H1 (cell line): ENCODE measurements at regions not wholly inside any gene's neighbourhood (a gene's known extent, or its start where the extent isn't known, plus 50 kb on each side); places are given as distances from the start of the nearest gene placed in this dataset.

Experiments used
- CTCF ChIA-PET: fragments of 300-600 bp; sonication (Branson Sonifier 250); formaldehyde crosslinking; loops from one replicate; lab custom pipeline; 2021; ENCODE audit not compliant: partially characterized antibody; lab: Charles Lee
- POLR2A ChIA-PET: fragments of 300-600 bp; sonication (Branson Sonifier 250); formaldehyde crosslinking; loops from one replicate; lab custom pipeline; 2021; ENCODE audit warnings: inconsistent platforms; ENCODE audit not compliant: partially characterized antibody; lab: Charles Lee
- DNase-seq, 2 experiments: peaks; one replicate each; pipeline versions ENCODE4 v3.0.0 to v3.0.0-alpha.2; 2010 to 2022; ENCODE audit warnings: low spot score in 2 of 2, low read depth in 1 of 2, mixed read lengths in 1 of 2
- FAIRE-seq: peaks from 2 replicates; lab custom pipeline; 2011; peaks lifted over from hg19 to GRCh38; lab: Jason Lieb, UNC
- H2AFZ ChIP-seq: 2 replicates; pipeline ENCODE4 v1.8.1; 2012; ENCODE audit warnings: low read length, inconsistent platforms
- H2AK5ac ChIP-seq: 2 replicates; pipeline ENCODE4 v1.6.1; 2013; ENCODE audit warnings: low read depth, low read length
- H2BK120ac ChIP-seq: replicated peaks from 2 replicates; pipeline ENCODE3; 2013; ENCODE audit warnings: low read depth, low read length, inconsistent platforms
- H2BK12ac ChIP-seq: 2 replicates; pipeline ENCODE4 v1.6.1; 2013; ENCODE audit warnings: low read depth, low read length
- H2BK15ac ChIP-seq: 2 replicates; pipeline ENCODE4 v1.6.1; 2013; ENCODE audit warnings: low read length
- H2BK20ac ChIP-seq: 2 replicates; pipeline ENCODE4 v1.6.1; 2013; ENCODE audit warnings: low read length
- H2BK5ac ChIP-seq: 2 replicates; pipeline ENCODE4 v1.6.1; 2013; ENCODE audit warnings: low read depth, low read length
- H3K14ac ChIP-seq: 2 replicates; pipeline ENCODE4 v1.6.1; 2013; ENCODE audit warnings: inconsistent platforms; ENCODE audit not compliant: insufficient read length
- H3K18ac ChIP-seq: 2 replicates; pipeline ENCODE4 v1.6.1; 2013; ENCODE audit warnings: low read length; ENCODE audit errors: extremely low read depth
- H3K23ac ChIP-seq: 2 replicates; pipeline ENCODE4 v1.6.1; 2013; ENCODE audit warnings: inconsistent platforms; ENCODE audit not compliant: insufficient read length
- H3K23me2 ChIP-seq: 2 replicates; pipeline ENCODE4 v1.6.1; 2013; ENCODE audit warnings: low read depth, low read length
- H3K27ac ChIP-seq: 2 replicates; pipeline ENCODE4 v1.6.1; 2011; ENCODE audit warnings: low read depth, low read length, inconsistent platforms
- H3K27me3 ChIP-seq, 4 experiments: replicated peaks in 1 of 4; 1 replicate in 1 of 4; 2 replicates in 3 of 4; pipeline versions ENCODE4 v1.6.1 to v1.8.1; 2011 to 2013; ENCODE audit warnings: low read length in 3 of 4, mild to moderate bottlenecking in 3 of 4, inconsistent platforms in 2 of 4, mixed read lengths in 2 of 4, moderate library complexity in 1 of 4; ENCODE audit not compliant: control insufficient read depth in 3 of 4, insufficient read depth in 3 of 4; ENCODE audit errors: extremely low read depth in 1 of 4
- H3K36me3 ChIP-seq, 4 experiments: 2 replicates each; pipeline versions ENCODE4 v1.6.1 to v1.8.1; 2011 to 2013; ENCODE audit warnings: mild to moderate bottlenecking in 4 of 4, low read length in 3 of 4, moderate library complexity in 2 of 4, control low read depth in 1 of 4, inconsistent platforms in 1 of 4; ENCODE audit not compliant: insufficient read depth in 4 of 4, control insufficient read depth in 2 of 4
- H3K4ac ChIP-seq: replicated peaks from 2 replicates; pipeline ENCODE3; 2013; ENCODE audit warnings: low read length, low read depth, mixed read lengths, inconsistent platforms; ENCODE audit not compliant: insufficient read length
- H3K4me1 ChIP-seq, 4 experiments: replicated peaks in 1 of 4; 1 replicate in 1 of 4; 2 replicates in 3 of 4; pipeline versions ENCODE4 v1.6.1 to v1.8.1; 2011 to 2013; ENCODE audit warnings: low read length in 3 of 4, inconsistent platforms in 2 of 4, mixed read lengths in 1 of 4; ENCODE audit not compliant: insufficient read depth in 4 of 4, control insufficient read depth in 3 of 4
- H3K4me2 ChIP-seq, 2 experiments: 2 replicates each; pipeline versions ENCODE4 v1.6.1 to v1.8.1; 2011 to 2013; ENCODE audit warnings: low read depth in 2 of 2, low read length in 2 of 2, control low read depth in 1 of 2, inconsistent platforms in 1 of 2, mild to moderate bottlenecking in 1 of 2; ENCODE audit not compliant: insufficient read depth in 1 of 2
- H3K4me3 ChIP-seq, 4 experiments: fragments of 200-600, 300-600 bp in 1 of 4; sonication (generic), shearing (Covaris generic), sonication (Bioruptor Twin) in 1 of 4; 2 replicates each; pipeline versions ENCODE4 v1.5.1 to v1.8.1; 2011 to 2016; ENCODE audit warnings: low read length in 4 of 4, low read depth in 3 of 4, control low read depth in 2 of 4, inconsistent platforms in 2 of 4, mild to moderate bottlenecking in 2 of 4, mixed read lengths in 1 of 4, moderate library complexity in 1 of 4; ENCODE audit not compliant: insufficient read depth in 2 of 4; ENCODE audit errors: extremely low read depth in 1 of 4
- H3K56ac ChIP-seq: replicated peaks from 2 replicates; pipeline ENCODE3; 2013; ENCODE audit warnings: low read depth, mild to moderate bottlenecking, mixed read lengths, low read length, inconsistent platforms; ENCODE audit not compliant: insufficient read length
- H3K79me1 ChIP-seq: 2 replicates; pipeline ENCODE4 v1.6.1; 2013; ENCODE audit warnings: low read depth, low read length, control low read depth
- H3K79me2 ChIP-seq, 2 experiments: 2 replicates each; pipeline versions ENCODE4 v1.6.1 to v1.8.1; 2012 to 2013; ENCODE audit warnings: low read length in 2 of 2, mild to moderate bottlenecking in 2 of 2, inconsistent platforms in 1 of 2; ENCODE audit not compliant: insufficient read depth in 2 of 2, control insufficient read depth in 1 of 2
- H3K9ac ChIP-seq, 4 experiments: replicated peaks in 1 of 4; 1 replicate in 1 of 4; 2 replicates in 3 of 4; pipeline versions ENCODE4 v1.6.1 to v1.8.1; 2011 to 2013; ENCODE audit warnings: low read depth in 3 of 4, low read length in 3 of 4, control low read depth in 2 of 4, mild to moderate bottlenecking in 2 of 4, moderate library complexity in 2 of 4, inconsistent platforms in 1 of 4; ENCODE audit errors: extremely low read depth in 1 of 4
- H3K9me3 ChIP-seq, 2 experiments: 2 replicates each; pipeline versions ENCODE4 v1.6.1 to v1.8.1; 2012 to 2013; ENCODE audit warnings: mild to moderate bottlenecking in 2 of 2, moderate library complexity in 2 of 2, control low read depth in 1 of 2, inconsistent platforms in 1 of 2, low read depth in 1 of 2, low read length in 1 of 2, mixed read lengths in 1 of 2; ENCODE audit not compliant: insufficient read depth in 2 of 2
- H4K20me1 ChIP-seq, 2 experiments: replicated peaks in 1 of 2; 2 replicates each; pipeline versions ENCODE3 to v1.8.1; 2011 to 2013; ENCODE audit warnings: inconsistent platforms in 2 of 2, low read length in 2 of 2, mild to moderate bottlenecking in 1 of 2; ENCODE audit not compliant: insufficient read depth in 2 of 2, control insufficient read depth in 1 of 2
- H4K5ac ChIP-seq: 2 replicates; pipeline ENCODE4 v1.6.1; 2013; ENCODE audit warnings: low read length, low read depth, mixed read lengths, inconsistent platforms; ENCODE audit not compliant: insufficient read length
- H4K8ac ChIP-seq: 2 replicates; pipeline ENCODE4 v1.8.0; 2013; ENCODE audit warnings: mild to moderate bottlenecking, moderate library complexity, low read length, inconsistent platforms; ENCODE audit not compliant: insufficient read depth; ENCODE audit errors: extremely low read depth
- H4K91ac ChIP-seq: replicated peaks from 2 replicates; pipeline ENCODE3; 2013; ENCODE audit warnings: low read length, mixed read lengths, inconsistent platforms; ENCODE audit not compliant: insufficient read length
- CBX5 ChIP-seq: fragments of 300-800, 300-1000 bp; sonication (generic); IDR thresholded peaks from 2 replicates; pipeline ENCODE4 v1.7.1; 2016; ENCODE audit warnings: antibody characterized with exemption, low read length, low read depth
- HDAC6 ChIP-seq: IDR thresholded peaks from one replicate; pipeline ENCODE4 v1.7.1; 2012; ENCODE audit warnings: low read depth, mild to moderate bottlenecking, inconsistent platforms, low read length, moderate library complexity
- JUND ChIP-seq: IDR thresholded peaks from 2 replicates; pipeline ENCODE4 v1.6.1; 2011; ENCODE audit warnings: mild to moderate bottlenecking, improper control_type of control experiment, low read length
- KDM5A ChIP-seq: fragments of 200-600 bp; IDR thresholded peaks from 2 replicates; pipeline ENCODE4 v1.7.1; 2012; ENCODE audit warnings: mild to moderate bottlenecking, low read length, inconsistent platforms, mixed read lengths
- YY1 ChIP-seq: IDR thresholded peaks from 2 replicates; pipeline ENCODE4 v1.6.1; 2011; ENCODE audit warnings: low read depth, mild to moderate bottlenecking, low read length
- WGBS, 2 experiments: shearing (Covaris generic) in 1 of 2; methylation state at CpG; one replicate each; pipeline versions ENCODE4 v1.1.6 to v1.1.7; 2013 to 2015; ENCODE audit warnings: low lambda C conversion rate in 2 of 2, mixed read lengths in 2 of 2, inconsistent platforms in 1 of 2, low coverage in 1 of 2, missing lambda C conversion rate in 1 of 2; ENCODE audit not compliant: insufficient replicate concordance in 2 of 2, insufficient coverage in 1 of 2, insufficient read length in 1 of 2; ENCODE audit errors: extremely low coverage in 1 of 2, missing lambda C conversion rate in 1 of 2; 5-methylcytosine and 5-hydroxymethylcytosine counted together
- TF ChIP-seq, protein P1 (sequence below), 3 experiments: IDR thresholded peaks; 1 replicate in 2 of 3; 2 replicates in 1 of 3; pipeline versions ENCODE4 v1.5.1 to v1.6.1; 2011; ENCODE audit warnings: low read length in 3 of 3, mild to moderate bottlenecking in 3 of 3, inconsistent platforms in 2 of 3, low read depth in 1 of 3, moderate library complexity in 1 of 3; ENCODE audit not compliant: insufficient read depth in 1 of 3; ENCODE audit errors: control extremely low read depth in 1 of 3

DNA sequence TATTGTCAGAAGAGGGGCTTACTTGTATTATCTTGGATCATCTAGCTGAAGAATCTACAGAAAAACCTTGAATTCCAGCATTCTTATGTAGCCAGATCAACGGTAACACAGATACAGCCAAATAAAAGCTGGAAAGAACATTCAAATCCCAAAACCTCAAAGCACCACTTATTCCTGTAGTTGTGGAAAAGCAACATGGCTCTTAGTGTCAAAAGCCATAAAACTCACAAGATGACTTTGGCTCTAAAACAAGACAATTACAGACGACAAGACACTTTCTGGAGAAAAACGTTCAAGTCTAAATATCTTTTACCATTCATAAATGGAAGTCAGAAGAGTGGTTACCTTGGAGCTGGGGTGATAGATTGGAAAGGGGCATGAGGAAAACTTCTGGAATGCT, 173.0 kb downstream of the HERPUD2 start:
- Histone ChIP-seq H2BK5ac (no peak overlapping the region), H2BK12ac (no peak overlapping the region), H4K5ac (no peak overlapping the region), H2AK5ac (no peak overlapping the region), H3K79me2 (no peaks in the 10 kb centered on the region), H3K4me3 (no peak overlapping the region), H3K79me1 (no peaks in the 10 kb centered on the region), H3K18ac (no peak overlapping the region), H4K20me1 (no peaks in the 10 kb centered on the region), H3K27me3 (no peaks in the 10 kb centered on the region), H2BK120ac (no peak overlapping the region), H3K4me1 (no peaks in the 10 kb centered on the region), H4K8ac (no peak overlapping the region), H3K56ac (no peak overlapping the region), H3K23me2 (no peaks in the 10 kb centered on the region), H3K14ac (no peak overlapping the region), H3K9me3 (no peaks in the 10 kb centered on the region), H2BK15ac (no peak overlapping the region), H2BK20ac (no peak overlapping the region), H3K23ac (no peak overlapping the region), H3K4ac (no peak overlapping the region), H4K91ac (no peak overlapping the region), H3K27ac (no peak overlapping the region), H3K4me2 (no peak overlapping the region), H3K36me3 (no peaks in the 10 kb centered on the region), H3K9ac (no peak overlapping the region), H2AFZ (no peak overlapping the region)
- no peak for DNase-seq
- CTCF ChIA-PET: interaction anchor here (0.9 to 4.6 kb wide), 8 partner anchors 11 to 594 kb away, joined by 3 to 32 read pairs (median 4); no protein-coding TSS in a partner anchor
- FAIRE-seq: no peak
- TF ChIP-seq, protein P1, sequence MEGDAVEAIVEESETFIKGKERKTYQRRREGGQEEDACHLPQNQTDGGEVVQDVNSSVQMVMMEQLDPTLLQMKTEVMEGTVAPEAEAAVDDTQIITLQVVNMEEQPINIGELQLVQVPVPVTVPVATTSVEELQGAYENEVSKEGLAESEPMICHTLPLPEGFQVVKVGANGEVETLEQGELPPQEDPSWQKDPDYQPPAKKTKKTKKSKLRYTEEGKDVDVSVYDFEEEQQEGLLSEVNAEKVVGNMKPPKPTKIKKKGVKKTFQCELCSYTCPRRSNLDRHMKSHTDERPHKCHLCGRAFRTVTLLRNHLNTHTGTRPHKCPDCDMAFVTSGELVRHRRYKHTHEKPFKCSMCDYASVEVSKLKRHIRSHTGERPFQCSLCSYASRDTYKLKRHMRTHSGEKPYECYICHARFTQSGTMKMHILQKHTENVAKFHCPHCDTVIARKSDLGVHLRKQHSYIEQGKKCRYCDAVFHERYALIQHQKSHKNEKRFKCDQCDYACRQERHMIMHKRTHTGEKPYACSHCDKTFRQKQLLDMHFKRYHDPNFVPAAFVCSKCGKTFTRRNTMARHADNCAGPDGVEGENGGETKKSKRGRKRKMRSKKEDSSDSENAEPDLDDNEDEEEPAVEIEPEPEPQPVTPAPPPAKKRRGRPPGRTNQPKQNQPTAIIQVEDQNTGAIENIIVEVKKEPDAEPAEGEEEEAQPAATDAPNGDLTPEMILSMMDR (IDR thresholded peaks at IDR 0.05; ENCODE audit: control extremely low read depth in 1 of 3, insufficient read depth in 1 of 3, low read depth in 1 of 3, low read length in 3 of 3): no peak
- no peak for TF ChIP-seq CBX5
- TF ChIP-seq HDAC6: no peak
- no peak for TF ChIP-seq YY1
- no peak for TF ChIP-seq KDM5A
- TF ChIP-seq JUND: no peak
- 88% methylated on average over 3 of the region's 3 CpGs; no CpG with 5 or more reads in 1 of the 2 experiments for WGBS, 2 experiments
- POLR2A ChIA-PET: no interaction called here
